Renal cortex interstitium (tissue), 11 donors: ENCODE measurements at regions not wholly inside any gene's neighbourhood (a gene's known extent, or its start where the extent isn't known, plus 50 kb on each side); places are given as distances from the start of the nearest gene placed in this dataset.

Source experiments
- DNase-seq, 11 donors: peaks; one replicate each; pipeline ENCODE4 v3.0.0-alpha.2; 2013; ENCODE audit warnings: low read depth in 9 of 11, low spot score in 4 of 11; ENCODE audit errors: extremely low read depth in 1 of 11

- no peak for DNase-seq
These were observed 379.5 kb upstream of the POU3F2 start for GRCh38 chr6:98454809-98455322.

GRCh38 chr6:98458708-98459107 lies 375.7 kb upstream of the POU3F2 start:
- no peak for DNase-seq

GRCh38 chr6:98463038-98464000 lies 371.1 kb upstream of the POU3F2 start:
- DNase-seq, result peak in 7 of 11 donors; percentile 1 to 31 (median 18)

- no peak for DNase-seq
These were observed 367.3 kb upstream of the POU3F2 start for GRCh38 chr6:98467091-98467490.

GRCh38 chr6:98467902-98468301 lies 366.5 kb upstream of the POU3F2 start:
- DNase-seq, result no peak

GRCh38 chr6:98469141-98469540 lies 365.2 kb upstream of the POU3F2 start:
- DNase-seq, result no peak

- DNase-seq, result no peak
These were observed 363.6 kb upstream of the POU3F2 start for GRCh38 chr6:98470821-98471220.

GRCh38 chr6:98471444-98471843 lies 362.9 kb upstream of the POU3F2 start:
- no peak for DNase-seq

- no peak for DNase-seq
These were observed 357.1 kb upstream of the POU3F2 start for GRCh38 chr6:98477231-98477630.

GRCh38 chr6:98484696-98485095 lies 349.7 kb upstream of the POU3F2 start:
- no peak for DNase-seq

GRCh38 chr6:98485593-98485992 lies 348.8 kb upstream of the POU3F2 start:
- no peak for DNase-seq

- no peak for DNase-seq
These were observed 348.3 kb upstream of the POU3F2 start for GRCh38 chr6:98486057-98486456.

GRCh38 chr6:98487612-98488011 lies 346.8 kb upstream of the POU3F2 start:
- DNase-seq, result no peak

- DNase-seq, result peak in 6 of 11 donors; percentile 2 to 15 (median 6)
These were observed 336.1 kb upstream of the POU3F2 start for GRCh38 chr6:98498144-98498775.

- DNase-seq, result no peak
These were observed 335.5 kb upstream of the POU3F2 start for GRCh38 chr6:98498866-98499265.

GRCh38 chr6:98514073-98514720 lies 320.2 kb upstream of the POU3F2 start:
- DNase-seq, result no peak

GRCh38 chr6:98514796-98515195 lies 319.6 kb upstream of the POU3F2 start:
- no peak for DNase-seq

- no peak for DNase-seq
These were observed 318.2 kb upstream of the POU3F2 start for GRCh38 chr6:98516206-98516605.

GRCh38 chr6:98516866-98517265 lies 317.5 kb upstream of the POU3F2 start:
- no peak for DNase-seq

- DNase-seq, result no peak
These were observed 308.5 kb upstream of the POU3F2 start for GRCh38 chr6:98525860-98526259.
